ENCODE measurements at regions not wholly inside any gene's neighbourhood (a gene's known extent, or its start where the extent isn't known, plus 50 kb on each side); places are given as distances from the start of the nearest gene placed in this dataset.
A peak's percentile ranks its signal among the peaks of the same experiment; 100 is the strongest.

DNA sequence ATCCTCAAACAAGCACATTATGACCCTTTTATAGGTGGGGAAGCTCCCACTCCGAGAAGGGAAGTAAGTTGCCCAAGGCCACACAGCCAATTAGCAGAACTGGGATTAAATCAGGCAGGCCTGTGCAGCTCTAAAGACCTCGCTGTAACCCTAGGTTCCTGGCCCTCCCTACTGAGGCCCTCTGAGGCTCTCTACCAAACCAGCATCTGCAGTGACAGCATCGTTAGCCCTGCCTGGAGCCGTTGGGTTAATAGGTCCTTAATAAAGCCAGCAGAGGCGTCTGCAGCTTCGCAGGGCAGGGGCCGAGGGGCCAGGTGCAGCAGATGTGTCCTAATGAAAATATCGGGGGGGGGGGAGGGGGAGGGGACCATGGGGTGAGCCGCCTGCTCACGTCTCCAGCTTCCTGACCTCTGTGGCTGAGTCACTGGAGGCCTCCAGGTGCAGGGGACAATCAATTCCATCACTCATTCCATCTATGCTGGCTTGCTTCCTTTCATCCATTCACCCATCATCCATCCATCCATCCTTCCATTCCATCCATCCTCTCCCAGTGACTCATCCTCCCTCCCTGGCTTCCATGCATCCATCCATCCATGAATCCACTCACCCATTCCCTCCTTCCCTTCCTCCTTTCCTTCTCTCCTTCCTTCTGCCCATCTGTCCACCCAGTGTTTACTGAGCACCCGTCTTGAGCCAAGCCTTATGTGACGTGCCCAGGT is 203.9 kb downstream of the C9orf50 start:
- peak overlapping the region; percentile 29; the same call in 1 of the 2 replicates for H3K27ac ChIP-seq (ENCODE audit: low read depth, low read length)
- RAD21 ChIA-PET (ENCODE audit: low non-redundant PET in 1 of 2, low total read pairs in 2 of 2, uncharacterized antibody in 2 of 2, unreplicated experiment in 2 of 2) = interaction anchor here in 1 of 2 experiments (1.0 kb wide), 1 partner anchor 67 kb away, joined by 3 read pairs; no protein-coding TSS in a partner anchor
- POLR2A ChIA-PET = interaction anchor here (0.9 to 1.0 kb wide), 2 partner anchors 73 to 188 kb away, joined by 3 read pairs; no protein-coding TSS in a partner anchor

More for the DNA sequence above, 203.9 kb downstream of the C9orf50 start:
- BruUV-seq (replicated peaks) = no TSS peak
- DNase-seq (ENCODE audit: low read depth, low spot score) (no peak), ATAC-seq (no peak)
- no peaks in the 10 kb centered on the region for H3K27me3 ChIP-seq (ENCODE audit: insufficient read depth, low read length)
- H3K4me3 ChIP-seq (replicated peaks in 1 of 2; ENCODE audit: low read depth in 1 of 2, low read length in 2 of 2) = no peak overlapping the region
- H3K36me3 ChIP-seq (ENCODE audit: control insufficient read depth in 1 of 2, insufficient read depth in 2 of 2, low read length in 2 of 2) = no peaks in the 10 kb centered on the region
- CTCF ChIA-PET = no interaction called here
- H2AFZ ChIP-seq (ENCODE audit: low read depth, low read length, poor library complexity, severe bottlenecking) = no peak overlapping the region
- TF ChIP-seq, protein P1, sequence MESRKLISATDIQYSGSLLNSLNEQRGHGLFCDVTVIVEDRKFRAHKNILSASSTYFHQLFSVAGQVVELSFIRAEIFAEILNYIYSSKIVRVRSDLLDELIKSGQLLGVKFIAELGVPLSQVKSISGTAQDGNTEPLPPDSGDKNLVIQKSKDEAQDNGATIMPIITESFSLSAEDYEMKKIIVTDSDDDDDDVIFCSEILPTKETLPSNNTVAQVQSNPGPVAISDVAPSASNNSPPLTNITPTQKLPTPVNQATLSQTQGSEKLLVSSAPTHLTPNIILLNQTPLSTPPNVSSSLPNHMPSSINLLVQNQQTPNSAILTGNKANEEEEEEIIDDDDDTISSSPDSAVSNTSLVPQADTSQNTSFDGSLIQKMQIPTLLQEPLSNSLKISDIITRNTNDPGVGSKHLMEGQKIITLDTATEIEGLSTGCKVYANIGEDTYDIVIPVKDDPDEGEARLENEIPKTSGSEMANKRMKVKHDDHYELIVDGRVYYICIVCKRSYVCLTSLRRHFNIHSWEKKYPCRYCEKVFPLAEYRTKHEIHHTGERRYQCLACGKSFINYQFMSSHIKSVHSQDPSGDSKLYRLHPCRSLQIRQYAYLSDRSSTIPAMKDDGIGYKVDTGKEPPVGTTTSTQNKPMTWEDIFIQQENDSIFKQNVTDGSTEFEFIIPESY (IDR thresholded peaks at IDR 0.05; ENCODE audit: extremely low read depth, insufficient replicate concordance, low read length) = no peak
- peak; percentile 43 for TF ChIP-seq TCF7L2 (IDR thresholded peaks at IDR 0.05; ENCODE audit: borderline replicate concordance, extremely low read depth, insufficient read depth, insufficient read length)
- TF ChIP-seq, protein P2, sequence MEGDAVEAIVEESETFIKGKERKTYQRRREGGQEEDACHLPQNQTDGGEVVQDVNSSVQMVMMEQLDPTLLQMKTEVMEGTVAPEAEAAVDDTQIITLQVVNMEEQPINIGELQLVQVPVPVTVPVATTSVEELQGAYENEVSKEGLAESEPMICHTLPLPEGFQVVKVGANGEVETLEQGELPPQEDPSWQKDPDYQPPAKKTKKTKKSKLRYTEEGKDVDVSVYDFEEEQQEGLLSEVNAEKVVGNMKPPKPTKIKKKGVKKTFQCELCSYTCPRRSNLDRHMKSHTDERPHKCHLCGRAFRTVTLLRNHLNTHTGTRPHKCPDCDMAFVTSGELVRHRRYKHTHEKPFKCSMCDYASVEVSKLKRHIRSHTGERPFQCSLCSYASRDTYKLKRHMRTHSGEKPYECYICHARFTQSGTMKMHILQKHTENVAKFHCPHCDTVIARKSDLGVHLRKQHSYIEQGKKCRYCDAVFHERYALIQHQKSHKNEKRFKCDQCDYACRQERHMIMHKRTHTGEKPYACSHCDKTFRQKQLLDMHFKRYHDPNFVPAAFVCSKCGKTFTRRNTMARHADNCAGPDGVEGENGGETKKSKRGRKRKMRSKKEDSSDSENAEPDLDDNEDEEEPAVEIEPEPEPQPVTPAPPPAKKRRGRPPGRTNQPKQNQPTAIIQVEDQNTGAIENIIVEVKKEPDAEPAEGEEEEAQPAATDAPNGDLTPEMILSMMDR (IDR thresholded peaks at IDR 0.05 in 2 of 3, conservative IDR thresholded peaks at IDR 0.05 in 1 of 3; ENCODE audit: borderline replicate concordance in 1 of 3, insufficient read depth in 1 of 3, low read depth in 2 of 3, low read length in 2 of 3) = no peak
- TF ChIP-seq MAX (IDR thresholded peaks at IDR 0.05) = no peak
- no peak for TF ChIP-seq EZH2phosphoT487 (IDR thresholded peaks at IDR 0.05; ENCODE audit: borderline replicate concordance)
- no peaks in the 10 kb centered on the region for H4K20me1 ChIP-seq (ENCODE audit: insufficient read depth)
- H3K9me2 ChIP-seq (ENCODE audit: insufficient read depth) = no peaks in the 10 kb centered on the region
- no peaks in the 10 kb centered on the region for H3K79me2 ChIP-seq (ENCODE audit: insufficient read depth, low read length)
- intact Hi-C loops (cut with micrococcal nuclease) = no loop called here
- peaks cover 34 to 68% of the 10 kb centered on the region in 2 experiments for H3K4me1 ChIP-seq (ENCODE audit: control insufficient read depth in 1 of 2, insufficient read depth in 2 of 2, low read length in 2 of 2)
- peak overlapping the region; percentile 38 for H3K4me2 ChIP-seq (ENCODE audit: low read length)
- no peaks in the 10 kb centered on the region for H3K9me3 ChIP-seq (ENCODE audit: control insufficient read depth in 1 of 2, insufficient read depth in 1 of 2, low read depth in 1 of 2, low read length in 2 of 2)
- H3K9ac ChIP-seq (ENCODE audit: low read length) = no peak overlapping the region; the same call in 1 of the 2 replicates
